Uterus (tissue), 2 donors: ENCODE measurements at regions not wholly inside any gene's neighbourhood (a gene's known extent, or its start where the extent isn't known, plus 50 kb on each side); places are given as distances from the start of the nearest gene placed in this dataset.

Source experiments
- CTCF ChIP-seq, 4 experiments: fragments of 200-600 bp in 2 of 4; fragments of 450-650 bp in 2 of 4; sonication (generic) in 2 of 4; IDR thresholded peaks; one replicate each; pipeline ENCODE4 v1.5.1; 2016 to 2019; ENCODE audit warnings: antibody characterized with exemption in 4 of 4, mild to moderate bottlenecking in 2 of 4, moderate library complexity in 1 of 4
- POLR2A ChIP-seq, 2 donors: fragments of 450-650 bp; IDR thresholded peaks; one replicate each; pipeline ENCODE4 v1.6.1; 2016; ENCODE audit warnings: antibody characterized with exemption in 2 of 2, mild to moderate bottlenecking in 1 of 2, moderate library complexity in 1 of 2

- TF ChIP-seq POLR2A (IDR thresholded peaks at IDR 0.05) (no peak), CTCF (IDR thresholded peaks at IDR 0.05) (no peak)
Observed at GRCh38 chr7:41756650-41757182, 53.8 kb upstream of the INHBA start.
